ENCODE measurements at regions not wholly inside any gene's neighbourhood (a gene's known extent, or its start where the extent isn't known, plus 50 kb on each side); places are given as distances from the start of the nearest gene placed in this dataset.

- ChIA-PET CTCF (no interaction called here), RAD21 (ENCODE audit: low non-redundant PET in 1 of 2, low total read pairs in 2 of 2, uncharacterized antibody in 2 of 2, unreplicated experiment in 2 of 2) (no interaction called here), POLR2A (no interaction called here)
- intact Hi-C loops (cut with micrococcal nuclease): no loop called here
- H3K9me2 ChIP-seq (ENCODE audit: insufficient read depth): no peaks in the 10 kb centered on the region
- H4K20me1 ChIP-seq (ENCODE audit: insufficient read depth): no peaks in the 10 kb centered on the region
- no peaks in the 10 kb centered on the region for H3K4me1 ChIP-seq (ENCODE audit: control insufficient read depth in 1 of 2, insufficient read depth in 2 of 2, low read length in 2 of 2)
- BruUV-seq (replicated peaks): no TSS peak
- H3K27me3 ChIP-seq (ENCODE audit: insufficient read depth, low read length): no peaks in the 10 kb centered on the region
- H3K9me3 ChIP-seq (ENCODE audit: control insufficient read depth in 1 of 2, insufficient read depth in 1 of 2, low read depth in 1 of 2, low read length in 2 of 2): no peaks in the 10 kb centered on the region
- ATAC-seq (no peak), DNase-seq (ENCODE audit: low read depth, low spot score) (no peak)
- H3K4me2 ChIP-seq (ENCODE audit: low read length): no peak overlapping the region
- no peaks in the 10 kb centered on the region for H3K36me3 ChIP-seq (ENCODE audit: control insufficient read depth in 1 of 2, insufficient read depth in 2 of 2, low read length in 2 of 2)
- H3K79me2 ChIP-seq (ENCODE audit: insufficient read depth, low read length): no peaks in the 10 kb centered on the region
- no peak overlapping the region for H3K27ac ChIP-seq (ENCODE audit: low read depth, low read length)
- no peak overlapping the region for H3K9ac ChIP-seq (ENCODE audit: low read length)
- H3K4me3 ChIP-seq (replicated peaks in 1 of 2; ENCODE audit: low read depth in 1 of 2, low read length in 2 of 2): no peak overlapping the region
- TF ChIP-seq EZH2 (IDR thresholded peaks at IDR 0.05) (no peak), YY1 (IDR thresholded peaks at IDR 0.05; ENCODE audit: extremely low read depth, insufficient replicate concordance, low read depth, low read length) (no peak), ZNF274 (IDR thresholded peaks at IDR 0.05; ENCODE audit: low read depth, low read length) (no peak), CBX3 (IDR thresholded peaks at IDR 0.05; ENCODE audit: low read depth) (no peak), POLR2A (IDR thresholded peaks at IDR 0.05; ENCODE audit: borderline replicate concordance, extremely low read depth, insufficient read depth, insufficient read length) (no peak), MAX (IDR thresholded peaks at IDR 0.05) (no peak), ZBTB33 (IDR thresholded peaks at IDR 0.05; ENCODE audit: extremely low read depth, insufficient replicate concordance, low read length) (no peak), REST (IDR thresholded peaks at IDR 0.05; ENCODE audit: low read depth) (no peak), RAD21 (IDR thresholded peaks at IDR 0.05; ENCODE audit: low read depth) (no peak), SRF (IDR thresholded peaks at IDR 0.05; ENCODE audit: low read depth) (no peak), ZFX (IDR thresholded peaks at IDR 0.05) (no peak), TCF7L2 (IDR thresholded peaks at IDR 0.05; ENCODE audit: borderline replicate concordance, extremely low read depth, insufficient read depth, insufficient read length) (no peak), JUND (IDR thresholded peaks at IDR 0.05) (no peak)
- H2AFZ ChIP-seq (ENCODE audit: low read depth, low read length, poor library complexity, severe bottlenecking): no peak overlapping the region
These were observed 285.7 kb upstream of the UBE2E3 start for GRCh38 chr2:180694445-180695421.
